WTC11 (cell line): ENCODE measurements at regions not wholly inside any gene's neighbourhood (a gene's known extent, or its start where the extent isn't known, plus 50 kb on each side); places are given as distances from the start of the nearest gene placed in this dataset.

Experiments
- FOXP1 ChIP-seq: sonication (generic); formaldehyde crosslinking; IDR thresholded peaks from 2 replicates; pipeline ENCODE4 v1.8.0; 2022; ENCODE audit warnings: missing genetic modification reagents, mild to moderate bottlenecking, moderate library complexity, borderline replicate concordance
- TF ChIP-seq, protein P1 (sequence below): sonication (generic); formaldehyde crosslinking; IDR thresholded peaks from 2 replicates; pipeline ENCODE4 v1.8.1; 2022; ENCODE audit warnings: missing genetic modification reagents, borderline replicate concordance
- TF ChIP-seq, protein P2 (sequence below): sonication (generic); formaldehyde crosslinking; IDR thresholded peaks from 2 replicates; pipeline ENCODE4 v1.8.0; 2022; ENCODE audit warnings: mild to moderate bottlenecking, missing genetic modification reagents

DNA sequence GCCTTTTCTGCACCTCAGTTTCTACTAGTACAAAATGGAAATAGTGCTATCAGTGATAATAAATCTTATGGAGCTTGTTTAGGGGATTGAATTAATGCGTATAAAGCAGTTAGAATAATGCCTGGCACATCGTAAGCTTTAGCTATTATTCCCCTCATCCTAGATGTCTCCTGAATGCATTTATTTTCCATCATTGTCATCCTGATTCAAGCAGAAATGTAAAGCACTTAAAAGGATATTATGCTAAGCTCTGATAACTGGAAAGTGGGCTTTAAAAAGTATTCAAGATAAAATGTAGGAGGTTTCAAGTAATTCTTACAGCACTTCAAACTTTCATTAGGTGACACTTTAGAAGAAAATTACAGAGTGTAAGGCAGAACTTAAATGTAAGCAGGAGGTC, 178.7 kb downstream of the RBM46 start:
- TF ChIP-seq, protein P1, sequence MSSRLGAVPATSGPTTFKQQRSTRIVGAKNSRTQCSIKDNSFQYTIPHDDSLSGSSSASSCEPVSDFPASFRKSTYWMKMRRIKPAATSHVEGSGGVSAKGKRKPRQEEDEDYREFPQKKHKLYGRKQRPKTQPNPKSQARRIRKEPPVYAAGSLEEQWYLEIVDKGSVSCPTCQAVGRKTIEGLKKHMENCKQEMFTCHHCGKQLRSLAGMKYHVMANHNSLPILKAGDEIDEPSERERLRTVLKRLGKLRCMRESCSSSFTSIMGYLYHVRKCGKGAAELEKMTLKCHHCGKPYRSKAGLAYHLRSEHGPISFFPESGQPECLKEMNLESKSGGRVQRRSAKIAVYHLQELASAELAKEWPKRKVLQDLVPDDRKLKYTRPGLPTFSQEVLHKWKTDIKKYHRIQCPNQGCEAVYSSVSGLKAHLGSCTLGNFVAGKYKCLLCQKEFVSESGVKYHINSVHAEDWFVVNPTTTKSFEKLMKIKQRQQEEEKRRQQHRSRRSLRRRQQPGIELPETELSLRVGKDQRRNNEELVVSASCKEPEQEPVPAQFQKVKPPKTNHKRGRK (CRISPR knock-in tag): no peak
- TF ChIP-seq, protein P2, sequence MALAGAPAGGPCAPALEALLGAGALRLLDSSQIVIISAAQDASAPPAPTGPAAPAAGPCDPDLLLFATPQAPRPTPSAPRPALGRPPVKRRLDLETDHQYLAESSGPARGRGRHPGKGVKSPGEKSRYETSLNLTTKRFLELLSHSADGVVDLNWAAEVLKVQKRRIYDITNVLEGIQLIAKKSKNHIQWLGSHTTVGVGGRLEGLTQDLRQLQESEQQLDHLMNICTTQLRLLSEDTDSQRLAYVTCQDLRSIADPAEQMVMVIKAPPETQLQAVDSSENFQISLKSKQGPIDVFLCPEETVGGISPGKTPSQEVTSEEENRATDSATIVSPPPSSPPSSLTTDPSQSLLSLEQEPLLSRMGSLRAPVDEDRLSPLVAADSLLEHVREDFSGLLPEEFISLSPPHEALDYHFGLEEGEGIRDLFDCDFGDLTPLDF: no peak
- no peak for TF ChIP-seq FOXP1 (CRISPR knock-in tag)
